ENCODE measurements at regions not wholly inside any gene's neighbourhood (a gene's known extent, or its start where the extent isn't known, plus 50 kb on each side); places are given as distances from the start of the nearest gene placed in this dataset.
"Not testable (repeated sequence)": the region's sequence is repeated elsewhere in the genome, so short reads cannot be mapped to it uniquely, and the experiment has no call there.

GRCh38 chr7:84941936-84942335 lies 244.9 kb downstream of the SEMA3D start:
- DNase-seq (ENCODE audit: low spot score) = no peak

DNA sequence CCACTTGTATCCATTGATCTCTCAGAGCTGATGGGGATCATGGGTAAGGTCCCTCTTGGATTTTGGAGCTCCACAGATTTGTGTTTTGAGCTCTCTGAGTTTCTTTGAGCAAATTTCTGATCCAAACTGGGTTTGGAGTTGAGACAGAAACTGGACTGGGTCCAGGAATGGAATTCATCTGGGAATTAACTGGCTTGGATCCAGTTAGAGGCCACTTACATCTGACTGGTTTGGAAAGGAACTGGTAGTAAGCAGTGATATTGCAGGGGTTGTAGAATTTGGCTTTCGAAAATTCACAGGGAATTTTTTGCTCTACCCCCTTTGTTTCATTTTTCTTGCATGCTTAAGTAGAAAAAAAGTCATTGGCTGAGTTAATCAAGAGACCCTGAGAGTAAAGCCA lies 245.6 kb downstream of the SEMA3D start:
- no peak for DNase-seq (ENCODE audit: low spot score)

GRCh38 chr7:84939888-84940287 lies 247.0 kb downstream of the SEMA3D start:
- DNase-seq (ENCODE audit: low spot score) = no peak

DNA sequence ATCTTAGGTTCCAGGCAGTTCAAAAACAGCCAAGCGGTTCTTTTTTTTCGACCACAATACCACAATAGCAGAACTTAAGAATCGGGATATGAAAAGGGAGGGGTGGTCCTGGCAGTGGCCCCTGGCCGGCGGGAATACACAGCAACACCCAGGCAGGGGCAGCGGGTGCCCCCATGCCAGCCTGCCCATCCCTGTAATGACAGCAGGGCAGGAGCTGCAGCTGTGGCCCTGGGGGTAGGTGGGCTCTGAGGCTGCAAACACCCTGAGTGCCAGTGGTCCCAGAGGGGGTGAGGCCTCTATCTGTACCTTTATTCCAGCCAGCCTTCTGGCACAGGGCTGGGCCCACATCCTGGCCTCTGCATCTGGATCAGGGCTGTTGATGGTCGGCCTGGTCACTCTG lies 247.4 kb downstream of the SEMA3D start:
- DNase-seq (ENCODE audit: low spot score) = no peak

DNA sequence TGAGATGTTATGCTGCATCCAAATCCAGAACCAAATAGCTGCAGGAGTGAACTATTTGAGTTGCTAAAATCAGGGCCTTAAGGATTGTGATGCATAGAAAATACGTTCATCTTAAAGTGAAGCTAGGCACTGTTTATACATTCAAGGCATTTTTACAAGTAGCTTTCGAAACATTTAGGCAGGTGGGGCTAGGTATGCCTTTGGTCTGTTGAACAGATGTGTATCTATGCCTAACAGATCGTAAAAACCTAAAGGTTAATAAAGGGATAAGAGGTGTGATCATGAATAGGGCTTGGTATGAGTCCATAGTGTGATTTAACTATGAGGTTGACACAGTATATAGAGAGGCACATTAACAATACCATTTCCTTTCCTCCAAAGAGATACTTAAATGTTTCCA lies 262.5 kb downstream of the SEMA3D start:
- no peak for DNase-seq (ENCODE audit: low spot score)

DNA sequence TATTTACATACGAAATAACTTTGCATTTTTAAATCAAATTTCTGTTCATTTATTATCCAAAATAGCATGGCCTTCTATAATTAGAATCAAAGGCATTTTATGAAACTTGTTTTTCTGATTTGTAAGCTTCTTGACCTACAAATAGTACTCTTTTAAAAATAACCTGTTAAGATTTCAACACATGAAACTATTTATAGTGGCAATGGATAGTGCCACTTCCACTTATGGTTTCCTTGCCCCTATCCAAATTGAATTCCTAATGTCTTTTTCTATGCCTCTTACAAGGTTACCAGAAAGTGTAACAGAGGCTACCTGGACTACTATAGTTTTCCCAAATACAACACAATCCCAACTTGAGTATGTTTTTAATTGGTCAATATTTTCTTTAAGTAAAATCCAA lies 263.5 kb downstream of the SEMA3D start:
- DNase-seq (ENCODE audit: low spot score) = no peak

- DNase-seq (ENCODE audit: low spot score) = no peak
Measured at GRCh38 chr7:84921154-84921553, 265.7 kb downstream of the SEMA3D start.

DNA sequence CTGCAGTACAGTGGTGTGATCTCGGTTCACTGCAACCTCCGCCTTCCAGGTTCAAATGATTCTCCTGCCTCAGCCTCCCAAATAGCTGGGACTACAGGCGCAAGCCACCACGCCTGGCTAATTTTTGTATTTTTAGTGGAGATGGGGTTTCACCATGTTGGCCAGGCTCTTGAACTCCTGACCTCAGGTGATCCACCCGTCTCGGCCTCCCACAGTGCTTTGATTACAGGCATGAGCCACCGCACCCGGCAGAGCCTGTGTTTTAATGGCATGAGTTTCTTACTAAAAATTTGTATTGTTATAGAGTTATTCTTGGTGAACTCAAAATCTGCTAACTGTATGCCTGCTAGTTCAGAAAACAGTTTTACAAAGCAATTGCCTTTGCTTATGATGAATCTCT lies 269.9 kb downstream of the SEMA3D start:
- DNase-seq (ENCODE audit: low spot score) = not testable (repeated sequence)

GRCh38 chr7:84916161-84916560 lies 270.7 kb downstream of the SEMA3D start:
- no peak for DNase-seq (ENCODE audit: low spot score)

DNA sequence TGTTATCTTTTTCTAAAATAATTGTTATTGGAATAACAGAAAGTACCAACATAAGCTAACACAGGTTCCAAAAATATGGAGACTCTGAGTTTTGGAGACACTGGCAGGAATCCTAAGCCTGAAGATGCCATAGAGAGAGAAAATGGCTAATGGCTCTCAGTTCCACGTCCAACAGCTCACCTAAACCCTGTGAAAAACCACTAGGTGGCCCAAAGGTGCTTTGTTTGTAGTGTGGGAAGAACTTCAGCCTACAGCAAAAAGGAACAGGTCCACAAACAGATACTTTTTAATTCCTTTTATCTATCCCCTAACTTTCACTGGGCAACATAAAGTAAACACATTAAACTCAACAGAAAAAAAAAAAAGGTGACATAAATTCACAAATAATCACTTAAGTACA lies 272.3 kb downstream of the SEMA3D start:
- no peak for DNase-seq (ENCODE audit: low spot score)

- DNase-seq (ENCODE audit: low spot score) = no peak
Measured at GRCh38 chr7:84913731-84914130, 273.1 kb downstream of the SEMA3D start.

DNA sequence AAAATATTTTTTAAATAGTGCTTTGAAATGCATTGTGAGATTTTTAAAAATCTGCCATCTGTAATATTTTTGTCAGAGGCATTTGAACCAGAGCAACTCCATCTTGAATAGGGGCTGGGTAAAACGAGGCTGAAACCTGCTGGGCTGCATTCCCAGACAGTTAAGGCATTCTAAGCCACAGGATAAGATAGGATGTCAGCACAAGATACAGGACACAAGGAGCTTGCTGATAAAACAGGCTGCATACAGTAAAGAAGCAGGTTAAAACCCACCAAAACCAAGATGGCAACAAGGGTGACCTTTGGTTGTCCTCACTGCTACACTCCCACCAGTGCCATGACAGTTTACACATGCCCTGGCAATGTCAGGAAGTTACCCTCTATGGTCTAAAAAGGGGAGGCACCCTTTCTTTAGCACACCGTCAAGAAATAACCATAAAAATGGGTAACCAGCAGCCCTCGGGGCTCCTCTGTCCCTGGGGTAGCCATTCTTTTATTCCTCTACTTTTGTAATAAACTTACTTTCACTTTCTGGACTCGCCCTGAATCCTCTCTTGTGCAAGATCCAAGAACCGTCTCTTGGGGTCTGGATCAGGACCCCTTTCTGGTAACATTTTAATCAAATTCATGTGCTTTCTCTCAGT lies 273.7 kb downstream of the SEMA3D start:
- DNase-seq (ENCODE audit: low spot score) = no peak

GRCh38 chr7:84912537-84912936 lies 274.3 kb downstream of the SEMA3D start:
- DNase-seq (ENCODE audit: low spot score) = no peak

GRCh38 chr7:84912018-84912417 lies 274.8 kb downstream of the SEMA3D start:
- no peak for DNase-seq (ENCODE audit: low spot score)

DNA sequence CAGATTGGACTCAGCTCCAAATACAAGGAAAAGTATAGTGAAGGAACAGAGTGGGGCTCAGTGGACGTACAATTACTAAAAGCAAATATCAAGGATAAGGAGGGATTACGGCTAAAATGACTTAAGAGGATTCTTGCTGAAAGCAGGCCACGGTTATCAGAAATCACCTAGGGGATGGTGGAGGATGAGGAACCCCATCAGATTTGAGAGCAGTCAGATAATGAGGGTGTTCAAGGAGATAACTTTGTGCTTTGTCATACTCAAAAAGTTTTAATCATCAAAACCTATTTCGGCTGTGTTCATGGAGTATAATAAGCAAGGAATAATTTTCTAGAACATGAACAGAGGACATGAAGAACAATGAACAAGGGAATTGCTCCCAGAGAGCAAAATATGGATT lies 275.8 kb downstream of the SEMA3D start:
- no peak for DNase-seq (ENCODE audit: low spot score)

DNA sequence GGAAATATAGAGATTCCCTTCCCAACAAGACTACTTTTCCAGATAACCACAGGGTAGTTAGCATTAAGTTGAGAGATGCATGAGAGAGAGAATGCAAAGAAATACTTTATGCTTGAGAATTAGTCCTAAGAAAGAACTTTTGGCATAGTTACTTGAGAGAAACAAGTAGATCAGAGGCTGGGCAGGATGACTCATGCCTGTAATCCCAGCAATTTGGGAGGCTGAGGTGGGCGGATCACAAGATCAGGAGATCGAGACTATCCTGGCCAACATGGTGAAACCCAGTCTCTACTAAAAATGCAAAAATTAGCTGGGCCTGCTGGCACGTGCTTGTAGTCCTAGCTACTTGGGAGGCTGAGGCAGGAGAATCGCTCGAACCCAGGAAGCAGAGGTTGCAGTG lies 276.5 kb downstream of the SEMA3D start:
- not testable (repeated sequence) for DNase-seq (ENCODE audit: low spot score)

DNA sequence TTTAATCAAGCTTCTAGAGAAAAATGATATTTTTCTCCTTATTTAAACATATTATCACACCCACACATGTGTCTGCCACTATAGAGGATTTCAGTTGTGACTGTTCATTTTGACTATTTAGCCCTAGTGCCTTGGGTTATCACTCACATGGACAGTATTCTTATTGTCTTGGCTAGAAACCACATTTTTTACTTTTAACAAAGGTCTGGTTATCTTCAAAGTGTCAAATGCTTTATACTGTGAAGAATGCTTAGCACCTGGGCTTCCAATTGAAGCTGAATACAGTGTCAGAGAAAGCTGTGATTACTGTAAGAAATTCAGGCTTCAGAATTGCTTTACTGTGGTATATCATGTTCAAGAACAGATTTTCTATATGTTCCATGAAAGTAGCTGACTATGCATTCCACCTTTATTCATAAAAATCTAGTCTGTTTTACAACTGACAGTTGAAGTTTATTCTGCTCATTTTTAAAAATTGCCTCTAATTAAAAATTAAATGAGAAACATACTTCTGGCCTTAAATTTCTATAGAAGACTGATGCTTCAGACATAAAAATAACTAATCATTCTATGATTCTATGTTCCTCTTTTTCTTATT lies 278.6 kb downstream of the SEMA3D start:
- DNase-seq (ENCODE audit: low spot score) = no peak

GRCh38 chr7:84906889-84907288 lies 280.0 kb downstream of the SEMA3D start:
- no peak for DNase-seq (ENCODE audit: low spot score)

- no peak for DNase-seq (ENCODE audit: low spot score)
Measured at GRCh38 chr7:84904561-84904960, 282.3 kb downstream of the SEMA3D start.

DNA sequence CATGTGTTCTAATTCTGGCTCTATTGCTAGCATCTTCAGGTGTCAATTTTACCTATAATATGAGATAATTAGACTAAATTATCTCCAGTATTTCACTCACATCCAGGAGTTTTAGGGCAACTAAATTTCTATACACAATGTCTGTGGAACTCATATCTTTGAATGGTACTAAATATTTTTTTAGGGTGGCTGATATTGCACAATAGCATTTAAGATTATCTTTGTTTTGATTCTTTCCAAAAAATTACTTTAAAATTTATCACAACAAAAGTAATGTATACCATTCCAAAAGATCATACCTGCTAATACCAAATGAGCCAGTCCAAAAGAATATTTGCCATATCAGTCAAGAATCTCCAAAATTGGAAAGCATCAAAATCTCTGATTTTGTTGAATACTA lies 285.5 kb downstream of the SEMA3D start:
- no peak for DNase-seq (ENCODE audit: low spot score)

DNA sequence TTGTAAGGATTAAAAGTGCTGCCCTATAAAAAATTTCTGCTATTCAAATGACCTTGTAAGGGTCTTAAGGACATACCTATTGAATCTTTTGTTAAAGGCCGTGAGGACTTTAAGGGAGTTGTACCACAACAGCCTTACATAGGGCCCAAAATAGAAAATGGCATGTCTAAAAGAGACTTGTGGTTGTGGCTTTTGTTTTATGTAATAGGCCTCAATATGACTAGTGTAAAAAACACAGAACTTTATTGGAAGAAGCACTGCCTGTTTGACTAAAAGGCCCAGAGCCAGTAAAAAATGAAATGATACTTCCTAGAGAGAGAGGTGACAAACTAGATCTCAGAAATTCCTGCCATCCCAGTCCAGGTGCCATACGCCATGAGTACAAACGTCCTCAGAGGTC lies 286.6 kb downstream of the SEMA3D start:
- DNase-seq (ENCODE audit: low spot score) = no peak

GRCh38 chr7:84895563-84895962 lies 291.3 kb downstream of the SEMA3D start:
- no peak for DNase-seq (ENCODE audit: low spot score)

GRCh38 chr7:84883570-84883969 lies 303.3 kb downstream of the SEMA3D start:
- not testable (repeated sequence) for DNase-seq (ENCODE audit: low spot score)

GRCh38 chr7:84880326-84880997 lies 306.4 kb downstream of the SEMA3D start:
- DNase-seq (ENCODE audit: low spot score) = not testable (repeated sequence)

Measured in LoVo (cell line).